Kidney (tissue), 13 donors: ENCODE measurements at regions not wholly inside any gene's neighbourhood (a gene's known extent, or its start where the extent isn't known, plus 50 kb on each side); places are given as distances from the start of the nearest gene placed in this dataset.

Source experiments
- DNase-seq, 5 donors: peaks; one replicate each; pipeline ENCODE4 v3.0.0-alpha.2; 2013 to 2020
- FAIRE-seq: peaks from 2 replicates; lab custom pipeline; 2012; peaks lifted over from hg19 to GRCh38; lab: Jason Lieb, UNC
- H3K27ac ChIP-seq, 2 donors: one replicate each; pipeline ENCODE4 v1.7.0; 2013; ENCODE audit warnings: low read depth in 2 of 2, low read length in 2 of 2, inconsistent platforms in 1 of 2
- H3K27me3 ChIP-seq: one replicate; pipeline ENCODE4 v1.7.1; 2013; ENCODE audit warnings: low read length, inconsistent platforms; ENCODE audit not compliant: control insufficient read depth, insufficient read depth
- H3K36me3 ChIP-seq, 3 donors: one replicate each; pipeline versions ENCODE4 v1.7.0 to v1.7.1; 2013; ENCODE audit warnings: low read length in 3 of 3, control low read depth in 1 of 3, inconsistent platforms in 1 of 3; ENCODE audit not compliant: insufficient read depth in 3 of 3, control insufficient read depth in 2 of 3
- H3K4me1 ChIP-seq, 3 donors: one replicate each; pipeline versions ENCODE4 v1.7.0 to v1.7.1; 2013; ENCODE audit warnings: low read length in 3 of 3, inconsistent platforms in 1 of 3, low read depth in 1 of 3; ENCODE audit not compliant: control insufficient read depth in 2 of 3, insufficient read depth in 2 of 3
- H3K4me3 ChIP-seq, 3 donors: one replicate each; pipeline versions ENCODE4 v1.7.0 to v1.8.1; 2013; ENCODE audit warnings: low read length in 3 of 3, control low read depth in 1 of 3, inconsistent platforms in 1 of 3
- H3K9ac ChIP-seq, 3 donors: one replicate each; pipeline versions ENCODE4 v1.7.0 to v1.7.1; 2013; ENCODE audit warnings: low read length in 3 of 3, control low read depth in 1 of 3, inconsistent platforms in 1 of 3
- H3K9me3 ChIP-seq, 3 donors: one replicate each; pipeline versions ENCODE4 v1.7.0 to v1.7.1; 2013; ENCODE audit warnings: low read length in 3 of 3, control low read depth in 1 of 3, inconsistent platforms in 1 of 3; ENCODE audit not compliant: control insufficient read depth in 2 of 3, insufficient read depth in 1 of 3
- intact Hi-C: fragments of 100-400 bp; cut with DNase I; formaldehyde crosslinking; loops from one replicate; pipeline ENCODE4 v1.11.1; 2022
- TF ChIP-seq, protein P1 (sequence below): IDR thresholded peaks from 3 replicates; pipeline ENCODE4 v1.5.1; 2012; ENCODE audit warnings: mild to moderate bottlenecking, moderate library complexity, borderline replicate concordance; ENCODE audit not compliant: insufficient read depth; ENCODE audit errors: extremely low read depth
- donor health status: control.
- donor health status: control.
- donor health status: control.
- donor health status: control.
- donor health status: control.
- donor health status: DM: yes; HTN: yes; CAD: no.
- donor health status: Normal renal cell carcinoma (clear cell type).

DNA sequence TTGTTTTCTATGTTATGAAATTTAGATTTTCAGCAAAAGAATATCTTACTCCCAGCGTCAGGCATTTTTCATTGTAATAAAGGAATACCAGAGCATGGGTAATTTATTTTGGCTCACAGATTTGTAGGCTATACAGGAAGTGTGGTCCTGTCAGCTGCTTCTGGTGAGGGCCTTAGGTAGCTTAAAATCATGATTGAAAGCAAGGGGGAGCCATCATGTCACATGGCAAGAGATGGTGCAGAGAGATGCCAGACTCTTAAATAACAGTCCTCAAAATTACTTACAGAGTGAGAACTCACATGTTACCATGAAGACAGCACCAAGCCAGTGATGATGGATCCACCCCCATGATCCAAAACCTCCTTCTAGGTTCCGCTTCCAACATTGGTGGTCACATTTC is 825.0 kb upstream of the CHORDC1 start:
- TF ChIP-seq, protein P1, sequence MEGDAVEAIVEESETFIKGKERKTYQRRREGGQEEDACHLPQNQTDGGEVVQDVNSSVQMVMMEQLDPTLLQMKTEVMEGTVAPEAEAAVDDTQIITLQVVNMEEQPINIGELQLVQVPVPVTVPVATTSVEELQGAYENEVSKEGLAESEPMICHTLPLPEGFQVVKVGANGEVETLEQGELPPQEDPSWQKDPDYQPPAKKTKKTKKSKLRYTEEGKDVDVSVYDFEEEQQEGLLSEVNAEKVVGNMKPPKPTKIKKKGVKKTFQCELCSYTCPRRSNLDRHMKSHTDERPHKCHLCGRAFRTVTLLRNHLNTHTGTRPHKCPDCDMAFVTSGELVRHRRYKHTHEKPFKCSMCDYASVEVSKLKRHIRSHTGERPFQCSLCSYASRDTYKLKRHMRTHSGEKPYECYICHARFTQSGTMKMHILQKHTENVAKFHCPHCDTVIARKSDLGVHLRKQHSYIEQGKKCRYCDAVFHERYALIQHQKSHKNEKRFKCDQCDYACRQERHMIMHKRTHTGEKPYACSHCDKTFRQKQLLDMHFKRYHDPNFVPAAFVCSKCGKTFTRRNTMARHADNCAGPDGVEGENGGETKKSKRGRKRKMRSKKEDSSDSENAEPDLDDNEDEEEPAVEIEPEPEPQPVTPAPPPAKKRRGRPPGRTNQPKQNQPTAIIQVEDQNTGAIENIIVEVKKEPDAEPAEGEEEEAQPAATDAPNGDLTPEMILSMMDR, result no peak
- Histone ChIP-seq H3K36me3 (no peaks in the 10 kb centered on the region), H3K4me1 (no peaks in the 10 kb centered on the region), H3K9ac (no peak overlapping the region), H3K27ac (no peak overlapping the region), H3K9me3 (no peaks in the 10 kb centered on the region), H3K4me3 (no peak overlapping the region), H3K27me3 (no peaks in the 10 kb centered on the region)
- FAIRE-seq, result no peak
- intact Hi-C loops, result no loop called here
- no peak for DNase-seq

DNA sequence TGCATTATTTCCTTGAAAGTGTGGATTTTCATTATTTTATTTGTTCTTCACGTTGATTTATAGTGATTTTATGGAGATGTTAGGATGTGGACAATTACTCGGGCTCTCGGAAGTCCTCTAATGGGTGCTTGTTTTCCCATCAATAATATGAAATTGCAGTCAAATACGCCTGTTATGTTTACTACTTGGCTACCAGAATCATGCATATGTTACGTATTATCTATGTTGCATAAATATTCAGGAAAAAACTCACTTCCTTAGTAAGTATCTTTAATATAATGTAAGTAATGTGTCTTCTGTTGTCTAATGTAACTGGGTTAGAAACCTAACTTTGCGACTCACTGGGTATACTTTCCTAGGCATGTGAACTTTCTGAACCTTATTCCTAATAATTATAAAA is 823.4 kb upstream of the CHORDC1 start:
- H3K9ac ChIP-seq, result no peak overlapping the region
- H3K9me3 ChIP-seq, result no peaks in the 10 kb centered on the region
- intact Hi-C loops, result no loop called here
- FAIRE-seq (no peak), DNase-seq (no peak)
- H3K4me3 ChIP-seq, result no peak overlapping the region
- H3K36me3 ChIP-seq, result no peaks in the 10 kb centered on the region
- TF ChIP-seq, protein P1, result no peak
- no peaks in the 10 kb centered on the region for H3K27me3 ChIP-seq
- H3K27ac ChIP-seq, result no peak overlapping the region
- H3K4me1 ChIP-seq, result no peaks in the 10 kb centered on the region

DNA sequence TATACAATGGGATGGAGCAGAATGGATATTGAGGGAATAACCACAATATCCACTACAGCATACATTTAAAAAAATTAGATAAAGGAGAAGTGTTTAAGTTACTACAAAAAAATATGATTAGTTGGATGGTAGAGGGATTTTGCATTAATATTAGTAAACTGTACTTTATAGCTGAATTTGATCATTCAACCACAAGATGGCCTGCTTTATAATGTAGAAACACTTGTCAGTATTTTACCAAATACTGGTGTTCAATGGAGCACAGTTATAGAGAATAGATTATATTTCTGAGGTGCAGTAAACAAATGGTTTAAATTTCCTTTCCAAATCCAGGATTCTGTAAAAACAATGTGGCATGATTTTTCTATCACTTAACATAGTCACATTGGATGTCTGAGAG is 818.8 kb upstream of the CHORDC1 start:
- Histone ChIP-seq H3K4me1 (no peaks in the 10 kb centered on the region), H3K27me3 (no peaks in the 10 kb centered on the region), H3K9ac (no peak overlapping the region), H3K4me3 (no peak overlapping the region), H3K9me3 (no peaks in the 10 kb centered on the region), H3K27ac (no peak overlapping the region), H3K36me3 (no peaks in the 10 kb centered on the region)
- DNase-seq, result no peak
- FAIRE-seq, result no peak
- TF ChIP-seq, protein P1, result no peak
- intact Hi-C loops, result no loop called here

DNA sequence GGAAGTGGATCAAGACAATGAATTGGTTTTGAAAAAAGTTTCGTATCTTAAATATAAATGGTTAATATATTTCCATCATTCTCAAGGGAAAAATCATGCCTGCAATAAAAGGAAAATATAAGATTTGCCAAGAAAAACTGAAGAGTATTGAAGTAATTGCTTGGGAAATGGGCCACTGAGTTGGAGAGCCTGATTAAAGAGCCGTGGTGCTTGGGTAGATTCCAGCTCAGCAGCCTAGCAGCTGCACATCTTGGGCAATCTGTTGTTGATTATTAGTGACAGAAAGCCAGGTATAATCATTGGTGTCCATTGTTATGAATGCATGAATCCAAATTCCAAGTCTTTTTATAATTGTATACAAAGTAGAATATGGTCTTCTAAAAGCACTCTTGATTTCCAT is 800.9 kb upstream of the CHORDC1 start:
- H3K36me3 ChIP-seq, result no peaks in the 10 kb centered on the region
- no peak for DNase-seq
- no peak overlapping the region for H3K27ac ChIP-seq
- intact Hi-C loops, result no loop called here
- no peaks in the 10 kb centered on the region for H3K27me3 ChIP-seq
- H3K9ac ChIP-seq, result no peak overlapping the region
- H3K4me1 ChIP-seq, result no peaks in the 10 kb centered on the region
- TF ChIP-seq, protein P1, result no peak
- H3K9me3 ChIP-seq, result no peaks in the 10 kb centered on the region
- no peak for FAIRE-seq
- H3K4me3 ChIP-seq, result no peak overlapping the region
